Activated CD4-positive, alpha-beta T cell treated with anti-CD3 and anti-CD28 coated beads, Interleukin-2, amount 50 U/mL, for 1 hour (primary cell): ENCODE measurements at regions not wholly inside any gene's neighbourhood (a gene's known extent, or its start where the extent isn't known, plus 50 kb on each side); places are given as distances from the start of the nearest gene placed in this dataset.

ENCODE experiments used
- DNase-seq: peaks from one replicate; pipeline ENCODE4 v3.0.0-alpha.2; 2020

GRCh38 chr7:70907259-70908247, 224.4 kb upstream of the GALNT17 start:
- no peak for DNase-seq

DNA sequence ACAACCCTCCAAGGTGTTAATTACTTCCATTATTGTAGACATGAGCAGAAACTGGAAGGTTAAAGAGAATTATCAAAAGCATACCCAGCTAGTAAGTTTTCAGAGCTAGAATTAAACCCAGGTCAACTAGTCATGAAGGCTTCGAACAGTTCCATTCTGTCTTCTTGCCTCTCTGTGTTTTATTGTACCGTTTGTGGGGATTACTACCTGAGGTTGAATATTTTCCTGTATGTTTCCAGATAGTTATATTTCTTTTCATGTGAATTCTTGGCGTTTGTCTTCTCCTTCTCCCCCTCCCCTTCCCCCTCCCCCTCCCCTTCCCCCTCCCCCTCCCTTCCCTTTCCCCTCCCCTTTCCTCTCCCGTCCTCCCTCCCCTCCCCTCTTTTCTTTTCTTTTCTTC, 218.0 kb upstream of the GALNT17 start:
- no peak for DNase-seq

GRCh38 chr7:70915067-70915466, 216.9 kb upstream of the GALNT17 start:
- DNase-seq, result no peak

DNA sequence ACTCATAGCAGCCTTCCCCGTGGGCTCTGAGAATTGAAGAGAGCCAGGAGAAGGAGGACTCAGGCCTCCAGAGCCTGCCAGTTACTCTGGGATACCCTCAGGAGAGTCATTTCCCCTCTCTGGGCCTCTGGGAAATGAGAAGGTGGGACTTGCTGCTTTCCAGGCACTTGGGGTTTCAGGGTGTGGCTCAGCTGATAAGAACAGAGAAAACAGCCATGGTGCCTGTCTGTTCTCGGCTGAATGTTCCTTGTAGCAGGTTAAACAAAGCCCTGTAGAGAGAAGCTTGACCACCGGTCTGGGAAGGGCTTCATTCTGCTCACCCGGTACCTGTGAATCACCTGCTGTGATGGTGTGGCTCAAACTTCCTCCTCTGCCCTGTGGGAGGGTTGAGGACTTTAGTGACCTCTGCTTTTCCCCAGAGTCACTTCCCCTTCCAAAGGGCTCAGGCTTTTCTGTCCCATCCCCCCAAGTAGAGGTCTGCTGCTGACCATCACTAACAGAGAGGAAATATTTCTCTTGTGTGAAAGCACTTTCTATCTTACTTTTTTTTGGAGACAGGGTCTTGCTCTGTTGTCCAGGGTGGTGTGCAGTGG, 212.4 kb upstream of the GALNT17 start:
- no peak for DNase-seq

DNA sequence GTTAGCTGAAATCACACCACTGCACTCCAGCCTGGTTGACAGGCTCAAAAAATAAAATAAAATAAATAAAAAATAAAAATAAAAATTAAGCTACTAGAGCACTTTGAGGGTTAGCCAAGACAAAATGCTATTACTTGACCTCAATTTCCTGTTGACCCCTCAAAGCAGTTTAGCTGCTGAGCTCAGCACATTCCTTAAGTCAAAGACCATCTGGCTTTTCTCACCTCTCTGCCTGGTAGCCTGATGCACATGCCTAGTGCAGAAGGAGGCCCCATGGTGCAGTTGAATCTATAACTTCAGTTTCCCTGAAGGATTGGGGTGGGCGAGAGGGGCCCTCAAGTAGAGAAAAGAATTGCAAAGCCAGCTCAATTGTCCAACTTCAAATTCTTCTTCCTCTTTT, 211.1 kb upstream of the GALNT17 start:
- no peak for DNase-seq

GRCh38 chr7:70923181-70923845, 208.6 kb upstream of the GALNT17 start:
- DNase-seq, result no peak

- no peak for DNase-seq
These were observed 206.4 kb upstream of the GALNT17 start for GRCh38 chr7:70925411-70926115.

GRCh38 chr7:70926666-70927065, 205.3 kb upstream of the GALNT17 start:
- no peak for DNase-seq

DNA sequence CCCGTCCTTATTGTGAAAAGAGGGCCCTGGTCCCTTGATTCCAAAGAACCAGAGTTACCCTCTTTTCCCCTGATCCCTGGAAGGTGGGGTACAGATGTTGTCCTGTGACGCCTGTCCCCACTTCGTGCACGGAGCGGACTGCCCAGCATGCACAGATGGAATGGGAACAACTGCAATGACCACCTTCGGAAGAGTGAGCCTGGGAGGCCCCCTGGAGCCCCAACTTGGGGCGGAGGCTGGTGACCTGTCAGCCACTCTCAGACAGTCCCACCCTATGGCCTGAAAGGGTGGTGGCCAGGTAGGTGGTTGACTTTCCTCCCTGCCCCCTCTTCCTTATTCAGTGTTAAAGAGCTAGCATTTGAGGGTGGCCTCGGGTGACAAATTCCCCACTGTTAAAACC, 196.6 kb upstream of the GALNT17 start:
- no peak for DNase-seq

DNA sequence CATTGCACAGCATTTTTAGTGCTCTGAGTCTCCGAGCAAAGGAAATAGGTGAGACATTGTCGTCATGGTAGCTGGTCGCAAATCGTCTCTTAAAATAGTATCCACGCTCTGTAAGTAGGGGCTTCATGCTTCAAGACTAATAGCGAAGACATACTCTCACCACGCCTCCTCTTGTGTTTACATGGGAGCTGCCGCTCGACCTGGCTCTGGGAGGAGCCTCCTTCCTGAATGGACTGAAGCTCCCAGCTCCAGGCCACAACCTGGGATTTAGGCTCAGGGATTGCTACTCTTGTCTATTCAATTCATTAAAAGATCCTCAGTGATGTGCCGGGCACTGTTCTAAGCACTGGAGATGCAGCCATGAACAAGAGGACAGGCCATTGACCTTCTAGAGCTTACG, 196.1 kb upstream of the GALNT17 start:
- DNase-seq, result no peak

GRCh38 chr7:70937424-70937823, 194.5 kb upstream of the GALNT17 start:
- no peak for DNase-seq

GRCh38 chr7:70940597-70940996, 191.3 kb upstream of the GALNT17 start:
- DNase-seq, result no peak

- DNase-seq, result no peak
These were observed 189.2 kb upstream of the GALNT17 start for GRCh38 chr7:70942791-70943190.

- no peak for DNase-seq
These were observed 187.4 kb upstream of the GALNT17 start for GRCh38 chr7:70944516-70944915.

DNA sequence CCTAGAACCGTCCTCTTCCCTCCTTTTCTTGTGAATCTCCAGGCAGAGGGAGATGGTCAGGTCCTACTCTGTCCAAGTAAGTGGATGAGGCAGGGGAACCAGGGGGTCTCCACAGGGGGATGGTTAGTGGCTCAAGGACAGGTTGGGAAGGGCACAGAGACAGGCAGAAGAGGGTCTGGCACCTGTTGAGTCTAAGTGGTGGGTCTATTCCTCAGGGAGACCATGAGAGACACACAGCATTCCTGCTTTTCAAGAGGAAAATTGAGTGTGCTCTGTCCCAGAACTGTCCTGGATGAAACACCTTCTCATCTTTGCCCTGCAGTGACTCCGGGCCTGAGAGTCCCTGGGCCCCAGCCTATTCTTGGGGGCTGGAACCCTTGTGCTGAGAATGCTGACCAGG, 184.8 kb upstream of the GALNT17 start:
- no peak for DNase-seq

- no peak for DNase-seq
These were observed 182.1 kb upstream of the GALNT17 start for GRCh38 chr7:70949862-70950261.

GRCh38 chr7:70951271-70951962, 180.5 kb upstream of the GALNT17 start:
- DNase-seq, result no peak

GRCh38 chr7:70952311-70952710, 179.6 kb upstream of the GALNT17 start:
- no peak for DNase-seq

DNA sequence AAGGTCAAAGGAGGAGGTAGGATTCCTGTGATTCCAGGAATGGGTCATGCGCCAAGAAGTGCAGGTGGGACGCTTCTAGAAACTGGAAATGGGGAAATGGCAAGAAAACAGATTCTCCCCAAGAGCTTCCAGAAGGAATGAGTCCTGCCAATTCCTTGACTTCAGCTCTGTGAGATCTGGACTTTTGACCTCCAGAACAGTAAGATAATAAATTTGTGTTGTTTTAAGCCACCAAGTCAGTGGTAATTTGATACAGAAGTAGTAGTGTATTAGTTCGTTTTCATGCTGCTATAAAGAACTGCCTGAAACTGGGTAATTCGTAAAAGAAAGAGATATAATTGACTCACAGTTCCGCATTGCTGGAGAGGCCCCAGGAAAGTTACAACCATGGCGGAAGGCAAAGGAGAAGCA, 178.6 kb upstream of the GALNT17 start:
- DNase-seq, result no peak

- DNase-seq, result no peak
These were observed 178.1 kb upstream of the GALNT17 start for GRCh38 chr7:70953796-70954195.

GRCh38 chr7:70972693-70973092, 159.3 kb upstream of the GALNT17 start:
- DNase-seq, result no peak

DNA sequence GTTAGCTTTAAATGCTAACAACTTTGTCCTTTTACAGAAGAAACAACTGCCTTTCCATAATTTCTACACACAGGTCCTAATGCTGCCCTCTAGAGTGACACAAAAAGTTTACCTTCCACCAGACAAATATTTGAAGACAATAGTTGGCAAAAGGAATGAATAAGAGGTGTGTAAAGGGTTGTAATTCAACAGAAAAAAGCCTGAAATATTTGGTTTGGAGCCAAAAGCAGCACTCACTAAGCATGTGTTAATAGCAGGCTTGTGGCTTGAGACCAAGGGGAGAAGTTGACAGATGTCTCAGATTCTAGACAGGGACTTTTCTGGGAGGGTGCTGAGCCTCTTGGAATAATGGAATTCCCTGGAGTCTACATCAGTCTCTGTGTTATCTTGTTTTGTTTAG, 156.2 kb upstream of the GALNT17 start:
- no peak for DNase-seq

GRCh38 chr7:70986297-70986696, 145.6 kb upstream of the GALNT17 start:
- DNase-seq, result no peak
